ENCODE measurements at regions not wholly inside any gene's neighbourhood (a gene's known extent, or its start where the extent isn't known, plus 50 kb on each side); places are given as distances from the start of the nearest gene placed in this dataset.

DNA sequence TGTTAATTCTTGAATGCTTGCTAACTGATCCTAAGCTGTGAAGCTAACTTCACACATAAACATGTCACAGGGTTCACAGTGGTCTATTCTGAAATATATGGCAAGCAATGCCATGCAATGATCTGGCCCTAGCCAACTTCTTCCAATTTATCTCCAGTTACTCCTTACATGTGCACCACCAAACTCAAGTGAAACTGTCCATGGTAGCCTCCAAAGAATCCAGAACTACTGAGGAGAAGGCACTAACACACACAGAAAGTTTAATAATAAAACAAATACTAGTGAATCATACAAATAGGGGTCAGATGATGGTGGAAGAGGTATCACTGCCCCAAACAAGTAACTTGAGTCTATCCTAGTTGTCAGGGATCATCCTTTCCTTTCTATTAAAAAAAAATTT lies 172.6 kb upstream of the RAB4A start:
- TF ChIP-seq CTCF (IDR thresholded peaks at IDR 0.05 in 4 of 5, conservative IDR thresholded peaks at IDR 0.05 in 1 of 5): no peak
- TF ChIP-seq POLR2A (IDR thresholded peaks at IDR 0.05): no peak

Measured in gastrocnemius medialis (tissue), 4 donors.